Keratinocyte (primary cell): ENCODE measurements at regions not wholly inside any gene's neighbourhood (a gene's known extent, or its start where the extent isn't known, plus 50 kb on each side); places are given as distances from the start of the nearest gene placed in this dataset.

Experiments
- DNase-seq: peaks from one replicate; pipeline ENCODE4 v3.0.0-alpha.2; 2011; ENCODE audit warnings: low read depth, missing footprints, low spot score
- FAIRE-seq: peaks from 2 replicates; lab custom pipeline; 2011; peaks lifted over from hg19 to GRCh38; lab: Jason Lieb, UNC
- H2AFZ ChIP-seq: 2 replicates; pipeline ENCODE4 v1.6.0; 2012; ENCODE audit warnings: low read length, control low read depth, inconsistent platforms; ENCODE audit not compliant: control insufficient read depth
- H3K27ac ChIP-seq: 2 replicates; pipeline ENCODE4 v1.5.1; 2011; ENCODE audit warnings: low read length; ENCODE audit not compliant: control insufficient read depth, insufficient read depth
- H3K27me3 ChIP-seq: 3 replicates; pipeline ENCODE4 v1.6.0; 2011; ENCODE audit warnings: low read length; ENCODE audit not compliant: control insufficient read depth, insufficient read depth; ENCODE audit errors: extremely low read depth
- H3K36me3 ChIP-seq, 2 experiments: 2 replicates in 1 of 2; 3 replicates in 1 of 2; pipeline ENCODE4 v1.5.1; 2011; ENCODE audit warnings: low read length in 2 of 2, mild to moderate bottlenecking in 1 of 2; ENCODE audit not compliant: control insufficient read depth in 2 of 2, insufficient read depth in 2 of 2; ENCODE audit errors: extremely low read depth in 1 of 2
- H3K4me1 ChIP-seq: 3 replicates; pipeline ENCODE4 v1.5.1; 2011; ENCODE audit warnings: low read length; ENCODE audit not compliant: control insufficient read depth, insufficient read depth; ENCODE audit errors: extremely low read depth
- H3K4me2 ChIP-seq: 3 replicates; pipeline ENCODE4 v1.6.0; 2011; ENCODE audit warnings: low read depth, low read length; ENCODE audit not compliant: control insufficient read depth, insufficient read depth; ENCODE audit errors: extremely low read depth
- H3K4me3 ChIP-seq, 3 experiments: fragments of 200-600 bp in 1 of 3; sonication (generic) in 1 of 3; 2 replicates in 2 of 3; 3 replicates in 1 of 3; pipeline ENCODE4 v1.5.1; 2011 to 2016; ENCODE audit warnings: low read length in 3 of 3, mild to moderate bottlenecking in 3 of 3, control low read depth in 2 of 3, inconsistent platforms in 1 of 3, low read depth in 1 of 3, mixed read lengths in 1 of 3, mixed run types in 1 of 3, moderate library complexity in 1 of 3; ENCODE audit not compliant: control insufficient read depth in 2 of 3, insufficient read depth in 2 of 3; ENCODE audit errors: extremely low read depth in 1 of 3
- H3K79me2 ChIP-seq: 2 replicates; pipeline ENCODE4 v1.6.0; 2012; ENCODE audit warnings: low read length; ENCODE audit not compliant: control insufficient read depth, insufficient read depth
- H3K9ac ChIP-seq: 3 replicates; pipeline ENCODE4 v1.6.0; 2011; ENCODE audit warnings: low read length; ENCODE audit not compliant: control insufficient read depth, insufficient read depth; ENCODE audit errors: extremely low read depth
- H3K9me1 ChIP-seq: 3 replicates; pipeline ENCODE4 v1.6.0; 2011; ENCODE audit warnings: low read length; ENCODE audit not compliant: control insufficient read depth, insufficient read depth; ENCODE audit errors: extremely low read depth
- H3K9me3 ChIP-seq: 2 replicates; pipeline ENCODE4 v1.5.1; 2012; ENCODE audit warnings: low read depth, low read length; ENCODE audit not compliant: control insufficient read depth
- H4K20me1 ChIP-seq: 3 replicates; pipeline ENCODE4 v1.6.0; 2011; ENCODE audit warnings: low read length; ENCODE audit not compliant: control insufficient read depth, insufficient read depth; ENCODE audit errors: extremely low read depth
- EZH2 ChIP-seq: IDR thresholded peaks from one replicate; pipeline ENCODE4 v1.6.1; 2012; ENCODE audit warnings: inconsistent platforms, mild to moderate bottlenecking, low read length, moderate library complexity
- dilution Hi-C: fragments of 300-500 bp; cut with MboI; formaldehyde crosslinking; loops from one replicate; pipeline ENCODE4 v1.7.0; 2020; ENCODE audit warnings: low sequenced_read_pairs; ENCODE audit not compliant: extremely low pct_ligation_motif_present
- TF ChIP-seq, protein P1 (sequence below), 3 experiments: IDR thresholded peaks in 1 of 3; conservative IDR thresholded peaks in 1 of 3; optimal IDR thresholded peaks in 1 of 3; 2 replicates in 2 of 3; 3 replicates in 1 of 3; pipeline versions ENCODE3 to v1.5.1; 2011; ENCODE audit warnings: low read length in 3 of 3, mild to moderate bottlenecking in 3 of 3, moderate library complexity in 2 of 3, control low read depth in 1 of 3, inconsistent platforms in 1 of 3; ENCODE audit not compliant: insufficient read depth in 2 of 3; ENCODE audit errors: extremely low read depth in 1 of 3

- Histone ChIP-seq H3K4me2 (no peak overlapping the region), H3K27ac (no peak overlapping the region), H4K20me1 (no peaks in the 10 kb centered on the region), H3K27me3 (no peaks in the 10 kb centered on the region), H3K4me1 (no peaks in the 10 kb centered on the region), H3K9me1 (no peaks in the 10 kb centered on the region), H3K9ac (no peak overlapping the region), H2AFZ (no peak overlapping the region), H3K79me2 (no peaks in the 10 kb centered on the region), H3K9me3 (no peaks in the 10 kb centered on the region), H3K36me3 (no peaks in the 10 kb centered on the region), H3K4me3 (no peak overlapping the region)
- FAIRE-seq (no peak), DNase-seq (no peak)
- dilution Hi-C loops = no loop called here
- no peak for TF ChIP-seq EZH2
- TF ChIP-seq, protein P1, sequence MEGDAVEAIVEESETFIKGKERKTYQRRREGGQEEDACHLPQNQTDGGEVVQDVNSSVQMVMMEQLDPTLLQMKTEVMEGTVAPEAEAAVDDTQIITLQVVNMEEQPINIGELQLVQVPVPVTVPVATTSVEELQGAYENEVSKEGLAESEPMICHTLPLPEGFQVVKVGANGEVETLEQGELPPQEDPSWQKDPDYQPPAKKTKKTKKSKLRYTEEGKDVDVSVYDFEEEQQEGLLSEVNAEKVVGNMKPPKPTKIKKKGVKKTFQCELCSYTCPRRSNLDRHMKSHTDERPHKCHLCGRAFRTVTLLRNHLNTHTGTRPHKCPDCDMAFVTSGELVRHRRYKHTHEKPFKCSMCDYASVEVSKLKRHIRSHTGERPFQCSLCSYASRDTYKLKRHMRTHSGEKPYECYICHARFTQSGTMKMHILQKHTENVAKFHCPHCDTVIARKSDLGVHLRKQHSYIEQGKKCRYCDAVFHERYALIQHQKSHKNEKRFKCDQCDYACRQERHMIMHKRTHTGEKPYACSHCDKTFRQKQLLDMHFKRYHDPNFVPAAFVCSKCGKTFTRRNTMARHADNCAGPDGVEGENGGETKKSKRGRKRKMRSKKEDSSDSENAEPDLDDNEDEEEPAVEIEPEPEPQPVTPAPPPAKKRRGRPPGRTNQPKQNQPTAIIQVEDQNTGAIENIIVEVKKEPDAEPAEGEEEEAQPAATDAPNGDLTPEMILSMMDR (optimal IDR thresholded peaks at IDR 0.05 in 1 of 3, IDR thresholded peaks at IDR 0.05 in 1 of 3, conservative IDR thresholded peaks at IDR 0.05 in 1 of 3; ENCODE audit: extremely low read depth in 1 of 3, insufficient read depth in 2 of 3, low read length in 3 of 3) = no peak
Measured at GRCh38 chr12:74689929-74690328, 152.3 kb downstream of the ATXN7L3B start.

DNA sequence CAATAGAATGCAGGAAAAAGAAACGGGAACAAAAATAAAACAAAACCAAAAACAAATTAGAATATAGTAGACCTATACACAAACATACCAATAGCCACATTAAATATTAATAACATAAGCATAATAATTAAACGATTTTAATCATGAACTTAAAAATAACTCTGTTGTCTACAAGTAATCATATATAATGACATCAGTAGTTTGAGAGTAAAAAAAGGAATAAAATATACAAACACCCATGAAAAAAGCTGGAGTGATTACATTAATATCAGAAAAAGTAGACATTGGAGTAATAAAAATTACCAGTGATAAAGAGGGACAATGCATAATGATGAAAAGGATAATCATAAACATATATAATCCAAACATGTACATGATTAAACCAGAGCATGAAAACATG, 181.8 kb downstream of the ATXN7L3B start:
- H4K20me1 ChIP-seq = no peaks in the 10 kb centered on the region
- H3K9me1 ChIP-seq = no peaks in the 10 kb centered on the region
- no peak overlapping the region for H3K9ac ChIP-seq
- H3K27ac ChIP-seq = no peak overlapping the region
- TF ChIP-seq, protein P1 (optimal IDR thresholded peaks at IDR 0.05 in 1 of 3, IDR thresholded peaks at IDR 0.05 in 1 of 3, conservative IDR thresholded peaks at IDR 0.05 in 1 of 3; ENCODE audit: extremely low read depth in 1 of 3, insufficient read depth in 2 of 3, low read length in 3 of 3) = no peak
- H3K4me2 ChIP-seq = no peak overlapping the region
- H3K79me2 ChIP-seq = no peaks in the 10 kb centered on the region
- dilution Hi-C loops = no loop called here
- no peaks in the 10 kb centered on the region for H3K27me3 ChIP-seq
- H3K4me3 ChIP-seq = no peak overlapping the region
- H3K9me3 ChIP-seq = no peaks in the 10 kb centered on the region
- FAIRE-seq = no peak
- H3K36me3 ChIP-seq = no peaks in the 10 kb centered on the region
- DNase-seq = no peak
- no peaks in the 10 kb centered on the region for H3K4me1 ChIP-seq
- H2AFZ ChIP-seq = no peak overlapping the region
